Stimulated activated CD4-positive, alpha-beta T cell treated with anti-CD3 and anti-CD28 coated beads, Interleukin-4, amount 100 ng/mL, for 24 hours (primary cell): ENCODE measurements at regions not wholly inside any gene's neighbourhood (a gene's known extent, or its start where the extent isn't known, plus 50 kb on each side); places are given as distances from the start of the nearest gene placed in this dataset.
"Not testable (repeated sequence)": the region's sequence is repeated elsewhere in the genome, so short reads cannot be mapped to it uniquely, and the experiment has no call there.

Experiments used
- DNase-seq: peaks from one replicate; pipeline ENCODE4 v3.0.0-alpha.2; 2020

DNA sequence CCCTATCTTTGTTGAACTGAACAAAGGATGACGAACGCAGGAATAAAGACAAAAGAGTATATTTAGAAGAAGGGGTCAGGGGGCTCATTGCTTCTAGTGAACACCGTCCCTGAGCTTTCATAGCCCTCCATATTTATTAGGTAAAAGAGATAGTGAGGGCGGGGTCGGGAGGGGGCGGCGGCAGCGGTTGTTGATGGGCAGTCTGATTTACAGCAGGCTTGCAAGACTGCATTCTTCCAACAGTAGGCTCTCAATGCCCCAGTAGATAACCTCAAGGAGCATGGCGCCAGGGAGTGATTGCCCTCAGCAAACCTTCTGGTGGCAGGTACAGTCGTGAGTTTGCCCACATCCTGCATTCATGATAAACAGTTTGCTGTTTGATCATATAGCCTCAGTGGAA lies 563.3 kb upstream of the SYNCRIP start:
- DNase-seq: no peak

DNA sequence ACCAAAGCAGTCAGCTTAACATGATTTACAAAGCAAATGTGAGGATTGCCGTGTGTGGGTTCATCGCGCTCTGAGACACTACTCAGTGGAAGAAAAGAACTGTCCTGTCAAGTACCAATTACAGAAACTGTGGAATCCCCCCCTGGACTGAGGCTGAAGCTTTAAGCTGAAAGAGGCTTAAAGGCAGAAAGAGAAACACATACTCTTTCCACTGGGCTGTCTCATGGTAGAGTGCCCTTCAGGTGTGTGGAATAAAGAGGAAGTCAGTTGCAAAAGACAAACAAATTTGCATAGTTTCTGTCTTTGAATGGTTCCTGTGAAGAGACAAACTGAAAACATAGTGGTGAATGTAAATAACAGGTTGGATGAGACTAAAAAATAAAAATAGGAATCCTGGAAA lies 560.4 kb upstream of the SYNCRIP start:
- DNase-seq: no peak

DNA sequence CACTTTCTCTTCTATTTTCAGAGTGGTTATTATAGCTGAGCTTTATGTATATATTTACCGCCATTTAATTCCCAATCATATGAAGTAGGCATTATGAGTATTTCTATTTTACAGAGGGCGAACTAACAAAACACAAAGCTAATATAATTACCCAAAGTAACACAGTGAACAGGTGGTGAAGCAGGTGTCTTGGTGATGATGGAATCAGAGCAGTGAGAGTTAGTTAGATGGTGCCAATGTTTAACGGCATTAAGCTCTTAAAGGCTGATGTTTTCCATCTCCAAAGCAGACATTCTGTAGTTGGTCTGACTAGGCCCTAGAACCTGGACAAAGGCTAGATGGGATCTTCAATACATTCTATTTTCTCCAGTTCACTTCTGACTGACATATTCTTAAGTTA lies 551.1 kb upstream of the SYNCRIP start:
- DNase-seq: no peak

DNA sequence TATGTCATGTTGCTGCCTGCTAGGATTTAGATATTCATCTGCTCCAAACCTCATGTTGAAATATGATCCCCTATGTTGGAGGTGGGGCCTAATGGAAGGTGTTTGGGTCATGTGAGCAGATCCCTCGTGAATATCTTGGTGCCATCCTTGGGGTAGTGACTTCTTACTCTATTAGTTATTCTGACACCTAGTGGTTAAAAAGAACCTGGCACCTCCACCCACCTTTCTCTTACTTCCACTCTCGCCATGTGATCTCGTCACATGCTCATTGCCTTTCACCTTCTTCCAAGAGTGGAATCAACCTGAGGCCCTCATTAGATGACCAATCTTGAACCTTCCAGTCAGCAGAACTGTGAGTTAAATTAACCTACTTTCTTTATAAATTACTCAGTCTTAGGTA lies 549.4 kb upstream of the SYNCRIP start:
- no peak for DNase-seq

DNA sequence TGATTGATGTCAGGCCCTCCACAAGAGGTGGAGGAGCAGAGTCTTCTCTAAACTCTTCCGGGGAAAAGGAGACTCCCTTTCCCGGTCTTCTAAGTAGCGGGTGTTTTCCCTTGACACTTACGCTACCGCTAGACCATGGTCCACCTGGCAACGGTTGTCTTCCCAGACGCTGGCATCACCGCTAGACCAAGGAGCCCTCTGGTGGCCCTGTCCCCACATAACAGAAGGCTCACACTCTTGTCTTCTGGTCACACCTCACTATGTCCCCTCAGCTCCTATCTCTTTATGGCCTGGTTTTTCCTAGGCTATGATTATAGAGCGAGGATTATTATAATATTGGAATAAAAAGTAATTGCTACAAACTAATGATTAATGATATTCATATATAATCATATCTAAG lies 532.5 kb upstream of the SYNCRIP start:
- DNase-seq: not testable (repeated sequence)

DNA sequence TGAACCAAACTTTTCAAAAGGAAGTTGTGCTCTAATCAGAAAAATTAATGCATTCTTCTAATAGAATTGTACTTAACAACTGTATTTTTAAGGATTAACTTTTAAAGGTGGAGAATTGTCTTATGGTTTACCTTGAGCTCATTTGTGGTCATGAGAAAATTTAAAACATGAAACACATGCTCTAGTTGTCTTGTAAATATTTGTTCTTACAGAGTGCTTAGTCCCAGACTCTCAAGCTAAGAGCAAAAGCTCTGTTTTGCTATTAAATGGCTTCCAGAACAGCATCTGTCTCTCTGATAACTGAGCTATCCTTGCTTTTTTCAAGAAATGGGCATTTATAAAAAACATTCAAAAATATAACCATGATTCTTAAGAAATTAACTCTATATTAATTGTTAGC lies 512.2 kb upstream of the SYNCRIP start:
- DNase-seq: no peak

DNA sequence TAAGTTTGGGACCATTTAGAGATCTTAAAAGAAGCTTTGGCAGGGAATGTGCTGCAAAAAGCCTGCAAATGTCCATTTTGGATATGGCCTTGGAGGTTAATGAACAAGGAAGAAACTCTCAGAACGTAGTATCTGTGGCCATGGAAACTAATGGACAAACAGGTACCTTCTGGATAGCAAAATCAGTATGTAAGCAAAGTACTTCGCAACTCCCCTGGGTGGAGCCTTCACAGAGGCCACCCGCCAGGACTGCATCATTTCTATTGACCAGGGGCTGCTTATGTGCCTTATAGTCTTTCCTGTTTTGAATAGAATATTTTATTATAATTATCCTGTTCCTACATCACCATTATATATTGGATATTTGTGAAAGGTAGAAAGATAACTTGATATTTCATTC lies 510.8 kb upstream of the SYNCRIP start:
- DNase-seq: no peak

DNA sequence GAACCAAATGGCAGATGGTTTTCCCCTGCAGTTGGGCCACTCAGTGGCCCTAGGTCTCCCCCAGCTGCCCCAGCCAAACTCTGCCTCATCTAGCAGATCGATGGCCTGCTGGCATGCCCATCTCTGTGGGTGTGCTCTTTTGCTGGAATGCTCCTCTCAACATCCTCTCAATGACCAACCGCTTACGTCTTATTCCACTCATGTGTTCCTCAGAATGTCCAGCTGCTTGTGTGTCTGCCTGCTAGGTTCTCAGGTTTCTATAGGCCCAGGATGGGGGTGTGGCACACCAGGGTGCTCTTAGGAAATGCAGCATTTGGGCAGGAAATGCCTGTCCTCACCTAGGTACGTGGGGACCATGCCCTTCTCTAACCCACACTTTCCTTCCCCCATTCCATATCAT lies 509.9 kb upstream of the SYNCRIP start:
- DNase-seq: no peak

DNA sequence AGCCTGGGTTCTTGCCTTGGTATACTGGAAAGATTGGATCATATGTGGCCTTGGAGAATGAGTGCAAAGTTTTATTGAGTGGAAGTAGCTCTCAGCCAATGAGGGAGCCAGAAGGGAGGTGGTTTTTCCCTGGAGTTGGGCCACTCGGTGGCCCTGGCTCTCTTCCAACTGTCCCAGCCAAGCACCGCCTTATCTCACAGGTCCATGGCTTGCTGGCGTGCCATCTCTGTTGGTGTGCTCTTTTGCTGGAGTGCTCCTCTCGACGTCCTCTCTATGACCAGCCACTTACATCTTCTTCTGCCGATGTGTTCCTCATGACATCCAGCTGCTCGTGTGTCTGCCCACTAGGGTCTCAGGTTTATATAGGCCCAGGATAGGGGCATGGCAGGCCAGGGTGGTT lies 505.9 kb upstream of the SYNCRIP start:
- DNase-seq: no peak

DNA sequence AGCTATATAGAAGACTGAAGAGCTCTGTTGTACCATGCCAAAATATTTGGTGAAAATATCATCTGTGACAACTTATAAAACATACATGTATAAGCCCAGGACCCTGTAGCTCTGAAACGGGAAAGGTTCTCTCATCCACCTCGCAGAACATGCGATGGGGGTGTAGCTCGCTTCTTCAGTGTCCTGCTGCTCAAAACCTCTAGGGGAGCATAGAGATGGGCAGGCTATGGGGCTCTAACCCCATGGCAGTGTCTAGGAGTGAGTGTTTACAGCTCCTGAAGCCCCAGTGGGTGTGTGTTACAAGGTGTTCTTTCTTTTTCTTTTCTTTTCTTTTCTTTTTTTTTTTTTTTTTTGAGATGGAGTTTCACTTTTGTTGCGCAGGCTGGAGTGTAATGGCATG lies 505.2 kb upstream of the SYNCRIP start:
- DNase-seq: no peak

DNA sequence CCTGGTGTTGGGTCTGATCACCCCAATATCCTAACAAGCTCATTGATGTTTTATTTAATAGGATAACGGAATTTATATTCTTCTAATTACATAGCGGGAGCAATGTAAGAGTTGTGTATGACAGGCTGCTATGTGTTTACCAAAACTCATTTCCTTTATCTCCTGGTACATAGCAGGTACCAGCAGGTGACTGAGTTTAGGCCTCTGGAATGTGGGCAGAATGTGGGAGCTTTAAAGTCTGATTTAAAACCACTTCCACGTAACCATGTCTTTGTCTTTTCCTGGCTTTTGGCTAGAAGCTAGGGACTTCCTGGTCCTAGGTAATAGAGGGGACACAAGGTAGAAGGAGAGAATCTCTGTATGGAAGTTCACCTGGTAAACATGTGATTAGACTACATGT lies 504.6 kb upstream of the SYNCRIP start:
- no peak for DNase-seq

DNA sequence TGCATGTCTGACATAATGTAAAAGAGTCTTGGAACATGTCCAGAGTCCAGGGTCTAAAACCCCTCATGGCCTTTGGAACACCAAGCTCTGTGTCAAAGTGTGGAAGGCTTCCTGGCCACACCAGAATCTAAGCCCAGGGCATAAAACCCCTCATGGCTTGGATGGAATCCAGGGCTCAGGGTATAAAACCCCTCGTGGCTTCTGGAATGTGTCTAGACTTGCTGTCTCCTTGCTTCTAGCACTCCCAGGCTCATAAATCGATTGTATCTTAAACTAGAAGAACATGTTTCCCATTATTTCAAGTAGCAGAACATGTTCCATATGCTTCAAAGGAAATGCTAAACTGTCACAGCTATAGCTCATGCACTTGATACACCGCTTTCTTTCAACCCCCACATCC lies 504.1 kb upstream of the SYNCRIP start:
- DNase-seq: not testable (repeated sequence)

DNA sequence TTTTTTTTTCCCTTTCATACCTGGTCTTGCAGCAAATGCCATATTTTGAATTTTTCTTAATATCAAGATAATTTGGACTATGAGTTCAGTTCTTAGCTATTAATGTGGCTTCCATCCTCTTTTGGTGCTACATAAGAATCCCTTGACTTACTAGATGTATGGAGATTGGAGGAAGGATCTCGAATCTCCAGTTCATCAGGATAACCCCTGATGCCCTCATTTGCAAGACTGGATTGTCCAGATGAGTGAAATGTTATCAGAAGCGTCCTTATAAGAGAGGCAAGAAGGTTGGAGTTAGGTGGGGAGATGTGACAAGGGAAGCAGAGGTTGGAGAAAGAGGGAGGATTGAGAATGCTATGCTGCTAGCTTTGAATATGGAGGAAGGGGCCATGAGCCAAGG lies 499.6 kb upstream of the SYNCRIP start:
- no peak for DNase-seq

DNA sequence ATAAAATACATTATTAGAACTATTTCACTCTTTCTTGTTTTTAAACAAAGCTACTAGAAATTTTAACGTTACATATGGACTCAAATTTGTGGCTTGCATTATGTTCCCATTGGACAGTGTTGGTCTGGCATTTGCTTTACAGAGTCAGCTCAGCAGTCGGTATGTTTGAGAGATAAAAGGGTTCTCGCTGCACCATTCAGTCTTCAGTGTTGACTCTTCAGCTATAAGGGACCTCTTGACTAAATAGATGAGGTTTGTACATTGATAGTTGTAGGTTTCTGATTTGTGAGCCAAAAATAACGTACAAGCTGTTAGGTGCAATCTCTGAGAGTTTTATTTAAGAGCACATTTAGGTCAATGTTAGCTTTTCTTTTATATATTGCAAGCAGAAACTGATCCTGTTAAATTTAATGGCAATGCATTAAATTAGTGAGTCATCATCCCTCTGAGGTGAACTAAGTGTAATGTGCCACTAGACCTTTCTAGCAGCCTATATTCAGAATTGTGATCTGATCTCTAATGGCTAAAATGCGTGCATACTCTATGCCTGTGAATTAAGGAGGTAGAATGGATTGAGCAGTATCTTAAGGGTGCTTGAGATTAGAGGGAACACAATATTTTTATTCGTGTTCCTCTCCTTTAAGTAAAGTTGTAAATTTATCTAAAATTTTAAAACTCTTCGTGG lies 485.6 kb upstream of the SYNCRIP start:
- no peak for DNase-seq

DNA sequence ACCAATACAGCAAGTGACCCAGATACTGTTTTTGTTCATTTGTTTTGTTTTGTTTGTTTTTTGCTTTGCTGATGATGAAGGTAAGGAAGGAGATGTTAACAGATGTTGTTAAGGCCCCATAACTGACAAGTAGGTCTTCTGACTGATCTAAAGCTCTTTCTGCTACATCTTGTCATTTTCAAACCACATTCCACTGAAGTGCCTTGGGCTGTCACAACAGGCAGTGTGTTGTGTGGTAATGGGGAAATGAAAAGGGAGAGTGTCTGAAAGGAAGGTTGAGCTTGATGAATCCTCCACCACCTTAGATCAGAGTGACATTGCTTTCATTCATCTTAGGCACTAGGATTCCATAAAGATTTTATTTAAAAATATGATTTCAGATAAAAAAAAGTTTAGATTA lies 479.4 kb upstream of the SYNCRIP start:
- no peak for DNase-seq

DNA sequence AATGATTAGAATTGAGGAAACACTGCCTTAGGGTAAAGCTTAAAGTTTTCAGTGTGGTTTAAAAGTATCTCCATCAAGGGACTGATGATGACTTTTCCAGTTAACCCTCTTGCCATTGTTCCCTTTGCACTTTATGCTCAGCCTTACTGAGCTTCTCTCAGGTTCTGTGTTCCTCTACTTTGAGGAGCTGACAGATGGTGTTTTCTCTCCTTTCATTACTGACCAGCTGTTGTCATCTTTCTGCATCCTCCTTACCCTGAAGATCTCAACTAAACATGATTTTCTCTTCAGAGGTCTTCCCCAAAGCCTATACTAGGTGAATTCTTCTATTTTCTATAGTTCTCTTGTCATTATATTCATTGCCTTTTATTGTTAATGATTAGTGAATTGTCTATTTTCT lies 475.6 kb upstream of the SYNCRIP start:
- no peak for DNase-seq

DNA sequence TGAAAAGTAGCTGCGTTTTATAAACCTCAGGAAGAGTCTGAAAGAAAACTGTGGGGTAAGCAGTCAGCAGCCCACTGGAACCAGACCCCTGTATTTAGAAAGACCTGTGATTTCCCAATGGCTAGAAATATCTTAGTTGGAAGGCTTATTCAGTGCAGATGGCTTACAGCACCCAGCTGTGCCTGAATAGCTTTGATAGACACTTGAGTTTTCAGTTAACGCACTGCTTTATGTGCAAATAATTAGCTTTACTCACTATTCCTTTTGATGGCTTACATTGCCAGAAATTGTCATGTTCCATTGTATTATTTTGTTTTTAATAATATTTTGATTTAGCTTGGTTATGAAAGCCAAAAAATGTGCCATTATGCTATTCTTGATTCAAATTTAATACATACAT lies 465.3 kb upstream of the SYNCRIP start:
- no peak for DNase-seq

DNA sequence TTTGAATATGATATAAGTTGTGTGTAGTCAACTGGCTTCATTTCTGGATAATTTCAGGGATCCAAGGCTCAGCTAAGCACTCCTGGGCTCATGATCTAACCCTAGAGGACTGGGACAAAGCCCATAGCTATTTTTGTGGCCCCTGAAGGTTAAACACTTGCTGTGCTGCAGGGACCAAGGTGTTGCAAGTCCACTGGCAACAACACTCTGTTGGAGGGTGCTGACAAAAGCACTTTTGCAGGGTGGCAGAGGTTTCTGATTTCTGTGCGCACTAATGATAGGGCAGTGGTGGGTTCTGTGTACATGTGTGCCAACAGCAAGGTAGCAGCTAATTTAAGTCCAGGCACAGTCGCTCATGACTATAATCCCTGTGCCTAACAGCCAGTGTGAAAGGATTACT lies 445.3 kb upstream of the SYNCRIP start:
- DNase-seq: no peak

DNA sequence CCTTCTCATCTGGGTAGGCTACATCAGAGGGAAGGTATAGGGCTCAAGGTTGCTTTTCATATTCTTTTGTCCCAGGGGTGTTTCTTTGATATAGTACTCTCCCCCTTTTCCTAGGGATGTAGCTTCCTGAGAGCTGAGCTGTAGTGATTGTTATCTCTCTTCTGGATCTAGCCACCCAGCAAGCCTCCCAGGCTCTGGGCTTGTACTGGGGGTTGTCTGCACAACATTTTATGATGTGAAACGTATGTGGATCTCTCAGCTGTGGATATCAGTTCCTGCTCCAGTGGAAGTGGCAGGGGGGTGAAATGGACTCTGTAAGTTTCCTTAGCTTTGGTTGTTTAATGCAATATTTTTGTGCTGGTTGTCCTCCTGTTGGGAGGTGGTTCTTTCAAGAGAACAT lies 437.3 kb upstream of the SYNCRIP start:
- no peak for DNase-seq

DNA sequence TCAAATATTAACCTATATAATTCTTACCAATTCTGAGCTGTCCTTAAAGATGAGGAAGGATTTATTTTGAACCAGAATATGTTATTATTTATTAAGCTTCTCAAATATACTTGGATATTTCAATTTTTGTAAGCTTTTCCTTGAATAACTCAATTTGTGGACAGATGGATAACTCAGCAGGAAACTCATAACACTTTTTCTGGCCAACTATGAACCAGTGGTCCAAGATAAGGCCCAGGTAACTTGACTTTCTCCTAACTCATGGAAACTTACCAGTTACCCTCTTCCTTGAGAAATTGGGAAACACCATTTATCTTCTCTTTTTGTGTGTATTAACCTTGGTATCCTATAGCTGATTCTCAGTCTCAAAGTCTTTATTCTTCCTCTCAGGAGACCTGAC lies 427.5 kb upstream of the SYNCRIP start:
- DNase-seq: no peak

DNA sequence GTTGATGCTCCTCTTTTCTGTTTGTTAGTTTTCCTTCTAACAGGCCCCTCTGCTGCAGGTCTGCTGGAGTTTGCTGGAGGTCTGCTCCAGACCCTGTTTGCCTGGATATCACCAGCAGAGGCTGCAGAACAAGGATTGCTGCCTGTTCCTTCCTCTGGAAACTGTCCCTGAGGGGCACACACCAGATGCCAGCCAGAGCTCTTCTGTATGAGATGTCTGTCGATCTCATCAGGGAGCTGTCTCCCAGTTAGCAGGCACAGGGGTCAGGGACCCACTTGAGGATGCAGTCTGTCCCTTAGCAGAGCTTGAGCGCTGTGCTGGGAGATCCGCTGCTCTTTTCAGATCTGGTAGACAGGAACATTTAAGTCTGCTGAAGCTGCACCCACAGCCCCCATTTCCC lies 422.3 kb upstream of the SYNCRIP start:
- DNase-seq: not testable (repeated sequence)

DNA sequence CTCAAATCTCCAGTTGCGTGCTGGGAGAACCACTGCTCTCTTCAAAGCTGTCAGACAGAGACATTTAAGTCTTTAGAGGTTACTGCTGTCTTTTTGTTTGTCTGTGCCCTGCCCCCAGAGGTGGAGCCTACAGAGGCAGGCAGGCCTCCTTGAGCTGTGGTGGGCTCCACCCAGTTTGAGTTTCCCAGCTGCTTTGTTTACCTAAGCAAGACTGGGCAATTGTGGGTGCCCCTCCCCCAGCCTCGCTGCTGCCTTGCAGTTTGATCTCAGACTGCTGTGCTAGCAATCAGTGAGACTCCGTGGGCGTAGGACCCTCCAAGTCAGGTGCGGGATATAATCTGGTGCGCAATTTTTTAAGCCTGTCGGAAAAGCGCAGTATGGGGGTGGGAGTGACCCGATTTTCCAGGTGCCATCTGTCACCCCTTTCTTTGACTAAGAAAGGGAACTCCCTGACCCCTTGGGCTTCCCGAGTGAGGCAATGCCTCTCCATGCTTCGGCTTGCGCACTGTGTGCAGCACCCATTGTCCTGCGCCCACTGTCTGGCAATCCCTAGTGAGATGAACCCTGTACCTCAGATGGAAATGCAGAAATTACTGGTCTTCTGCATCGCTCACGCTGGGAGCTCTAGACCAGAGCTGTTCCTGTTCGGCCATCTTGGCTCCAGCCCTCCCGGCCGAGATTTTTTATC lies 414.8 kb upstream of the SYNCRIP start:
- not testable (repeated sequence) for DNase-seq

DNA sequence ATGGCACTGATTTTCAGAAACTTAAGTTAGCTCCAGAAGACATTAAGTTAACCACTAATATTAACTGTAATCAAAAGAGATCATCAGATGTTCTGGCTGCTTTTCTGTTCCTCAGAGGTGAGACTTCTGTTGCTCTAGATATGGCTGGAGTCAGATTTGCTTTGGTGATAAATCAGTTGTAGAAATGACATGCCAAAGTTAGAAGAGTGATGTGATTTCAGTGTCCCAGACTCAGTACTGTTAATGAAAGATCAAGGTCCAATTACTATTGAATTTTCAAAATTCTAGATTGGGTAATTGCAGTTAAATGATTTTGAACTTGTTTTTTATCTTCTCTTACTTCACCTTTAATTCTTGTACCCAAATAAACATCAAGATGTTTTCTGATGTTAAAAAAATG lies 402.4 kb upstream of the SYNCRIP start:
- DNase-seq: no peak

DNA sequence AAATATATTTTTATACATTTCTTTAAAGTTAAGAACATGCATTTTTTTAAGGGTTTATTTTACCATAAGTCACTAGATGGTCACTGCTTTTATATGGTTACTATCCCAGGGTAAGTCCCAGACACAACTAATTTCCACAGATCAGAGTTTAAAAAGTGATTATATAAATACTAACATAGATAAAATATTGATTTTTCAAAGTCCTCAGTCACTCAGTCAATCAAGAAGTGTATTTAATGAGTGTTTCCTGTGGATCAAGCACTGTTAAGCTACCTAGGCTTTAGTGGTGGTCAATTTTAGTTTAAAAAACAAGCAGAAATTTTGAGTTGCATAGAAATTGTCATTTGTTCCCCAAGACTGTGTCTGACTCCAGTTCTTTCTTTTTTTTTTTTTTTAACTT lies 399.5 kb upstream of the SYNCRIP start:
- no peak for DNase-seq

DNA sequence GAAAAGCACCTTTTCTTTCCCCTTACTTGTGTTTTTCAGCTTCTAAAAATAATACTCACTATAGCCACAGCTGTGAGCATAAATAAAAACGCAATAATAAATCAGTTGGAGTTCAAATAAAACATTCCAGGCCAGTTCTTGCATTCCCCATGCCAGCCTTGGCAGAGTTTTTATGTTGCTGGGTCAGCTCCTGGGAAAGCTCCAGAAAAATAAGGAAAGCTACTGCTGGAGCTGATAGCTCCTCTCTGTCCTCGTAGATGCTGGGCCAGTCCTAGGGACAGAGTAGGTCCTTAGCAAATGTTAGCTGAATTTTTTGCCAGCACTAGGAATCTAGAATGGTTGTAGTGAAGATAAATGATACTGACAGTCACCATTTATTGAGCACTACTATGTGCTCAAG lies 389.0 kb upstream of the SYNCRIP start:
- DNase-seq: no peak
